WTC11 (cell line): ENCODE measurements at regions not wholly inside any gene's neighbourhood (a gene's known extent, or its start where the extent isn't known, plus 50 kb on each side); places are given as distances from the start of the nearest gene placed in this dataset.

Source experiments
- ATAC-seq: fragments of 200-7000 bp; cut with Tn5 transposase; 2 replicates; pipeline ENCODE4 v1.10.0; 2021; ENCODE audit warnings: mild to moderate bottlenecking, moderate library complexity
- CTCF ChIA-PET: fragments of 300-600 bp; sonication (Branson Sonifier 250); formaldehyde crosslinking; loops from one replicate; lab custom pipeline; 2021; ENCODE audit warnings: antibody characterized with exemption; lab: Charles Lee
- POLR2A ChIA-PET: fragments of 350-600 bp; sonication (Branson Sonifier 250); formaldehyde crosslinking; loops from one replicate; lab custom pipeline; 2021; ENCODE audit warnings: antibody characterized with exemption; lab: Charles Lee
- DNase-seq: peaks from one replicate; pipeline ENCODE4 v3.0.0; 2021; ENCODE audit warnings: low spot score
- H3K27ac Mint-ChIP-seq: 2 replicates; pipeline ENCODE4 v1.8.0; 2021; ENCODE audit warnings: mixed read lengths
- H3K27me3 Mint-ChIP-seq: 2 replicates; pipeline ENCODE4 v1.8.0; 2021; ENCODE audit warnings: low read depth, mild to moderate bottlenecking, moderate library complexity, mixed read lengths
- H3K36me3 Mint-ChIP-seq: 2 replicates; pipeline ENCODE4 v1.8.0; 2021; ENCODE audit warnings: mixed read lengths
- H3K4me1 Mint-ChIP-seq: 2 replicates; pipeline ENCODE4 v1.8.0; 2022; ENCODE audit warnings: mixed read lengths
- H3K4me3 Mint-ChIP-seq: 2 replicates; pipeline ENCODE4 v1.8.0; 2021; ENCODE audit warnings: mild to moderate bottlenecking, moderate library complexity, mixed read lengths
- H3K9me3 Mint-ChIP-seq: 2 replicates; pipeline ENCODE4 v1.8.0; 2021; ENCODE audit warnings: mixed read lengths
- ELF4 ChIP-seq: sonication (generic); formaldehyde crosslinking; IDR thresholded peaks from 2 replicates; pipeline ENCODE4 v1.8.1; 2022; ENCODE audit warnings: low read depth, mild to moderate bottlenecking, moderate library complexity, missing genetic modification reagents
- FOXJ3 ChIP-seq: sonication (generic); formaldehyde crosslinking; IDR thresholded peaks from 2 replicates; pipeline ENCODE4 v1.9.0; 2021; ENCODE audit warnings: missing genetic modification reagents, mild to moderate bottlenecking, borderline replicate concordance
- GRHL2 ChIP-seq: fragments of 250-450 bp; sonication (Bioruptor Pico); IDR thresholded peaks from 2 replicates; pipeline ENCODE4 v1.8.0; 2022; ENCODE audit warnings: mild to moderate bottlenecking, moderate library complexity; ENCODE audit not compliant: insufficient replicate concordance, severe bottlenecking
- IRF2 ChIP-seq: sonication (generic); formaldehyde crosslinking; IDR thresholded peaks from 2 replicates; pipeline ENCODE4 v1.8.0; 2022; ENCODE audit warnings: low read depth, missing genetic modification reagents, borderline replicate concordance
- JUN ChIP-seq: sonication (generic); formaldehyde crosslinking; IDR thresholded peaks from 2 replicates; pipeline ENCODE4 v1.8.0; 2023; ENCODE audit warnings: mild to moderate bottlenecking, missing genetic modification reagents
- NFE2L1 ChIP-seq: sonication (generic); formaldehyde crosslinking; IDR thresholded peaks from 2 replicates; pipeline ENCODE4 v1.8.1; 2023; ENCODE audit warnings: missing genetic modification reagents
- NR1H2 ChIP-seq: sonication (generic); formaldehyde crosslinking; IDR thresholded peaks from 2 replicates; pipeline ENCODE4 v1.9.0; 2021; ENCODE audit warnings: mild to moderate bottlenecking, moderate library complexity, missing genetic modification reagents
- PREB ChIP-seq: sonication (generic); formaldehyde crosslinking; IDR thresholded peaks from 2 replicates; pipeline ENCODE4 v1.8.1; 2022; ENCODE audit warnings: mild to moderate bottlenecking, missing genetic modification reagents, moderate library complexity, borderline replicate concordance
- RORB ChIP-seq: fragments of 250-450 bp; sonication (Bioruptor Pico); IDR thresholded peaks from 2 replicates; pipeline ENCODE4 v1.9.0; 2021; ENCODE audit warnings: mild to moderate bottlenecking
- SMAD3 ChIP-seq: sonication (generic); formaldehyde crosslinking; IDR thresholded peaks from 2 replicates; pipeline ENCODE4 v1.8.0; 2022; ENCODE audit warnings: missing genetic modification reagents, mild to moderate bottlenecking, borderline replicate concordance
- STAT6 ChIP-seq: sonication (generic); formaldehyde crosslinking; conservative IDR thresholded peaks from 2 replicates; pipeline ENCODE4 v1.8.1; 2023; ENCODE audit warnings: mild to moderate bottlenecking, low read depth, missing genetic modification reagents, moderate library complexity
- TP53 ChIP-seq: sonication (generic); formaldehyde crosslinking; IDR thresholded peaks from 2 replicates; pipeline ENCODE4 v1.8.1; 2023; ENCODE audit warnings: mild to moderate bottlenecking, missing genetic modification reagents
- USF2 ChIP-seq: sonication (generic); formaldehyde crosslinking; IDR thresholded peaks from 2 replicates; pipeline ENCODE4 v1.8.1; 2023; ENCODE audit warnings: mild to moderate bottlenecking, missing genetic modification reagents, moderate library complexity
- ZMAT4 ChIP-seq: fragments of 250-450 bp; sonication (Bioruptor Pico); IDR thresholded peaks from 2 replicates; pipeline ENCODE4 v1.9.0; 2021; ENCODE audit warnings: mild to moderate bottlenecking
- ZNF121 ChIP-seq: sonication (generic); formaldehyde crosslinking; IDR thresholded peaks from 2 replicates; pipeline ENCODE4 v1.8.0; 2023; ENCODE audit warnings: missing genetic modification reagents
- ZNF138 ChIP-seq: sonication (generic); formaldehyde crosslinking; conservative IDR thresholded peaks from 2 replicates; pipeline ENCODE4 v1.8.1; 2022; ENCODE audit warnings: mild to moderate bottlenecking, moderate library complexity, missing genetic modification reagents
- TF ChIP-seq, protein P1 (sequence below): fragments of 250-450 bp; sonication (Bioruptor Pico); IDR thresholded peaks from 2 replicates; pipeline ENCODE4 v1.9.0; 2021; ENCODE audit warnings: mild to moderate bottlenecking
- TF ChIP-seq, protein P2 (sequence below): fragments of 250-450 bp; sonication (Bioruptor Pico); conservative IDR thresholded peaks from 2 replicates; pipeline ENCODE4 v1.9.0; 2021; ENCODE audit warnings: mild to moderate bottlenecking
- TF ChIP-seq, protein P3 (sequence below): sonication (generic); formaldehyde crosslinking; conservative IDR thresholded peaks from 2 replicates; pipeline ENCODE4 v1.8.1; 2022; ENCODE audit warnings: mild to moderate bottlenecking, missing genetic modification reagents
- TF ChIP-seq, protein P4 (sequence below): fragments of 250-450 bp; sonication (Bioruptor Pico); IDR thresholded peaks from 2 replicates; pipeline ENCODE4 v2.1.2; 2022; ENCODE audit warnings: mild to moderate bottlenecking, moderate library complexity

DNA sequence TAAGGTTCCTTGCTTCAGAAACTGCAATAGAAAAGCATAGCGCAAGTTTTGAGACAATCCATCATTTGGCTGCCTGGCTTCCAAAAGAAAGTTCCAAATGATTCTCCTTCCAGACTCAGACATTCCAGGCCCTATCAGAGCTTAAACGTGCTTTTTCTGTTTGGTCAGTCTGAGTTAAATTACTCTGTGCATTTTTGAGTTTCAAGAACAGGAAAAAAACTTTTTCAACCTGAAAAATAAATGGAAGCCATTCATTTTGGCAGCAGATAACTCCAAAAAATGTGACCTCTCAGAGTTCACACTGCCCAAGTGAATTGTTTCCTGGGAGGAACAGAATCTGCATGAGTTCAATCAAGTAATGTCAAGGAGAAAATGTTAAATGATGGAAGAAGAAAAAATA, 354.2 kb downstream of the CXCL12 start:
- ChIA-PET POLR2A (no interaction called here), CTCF (interaction anchor here (0.6 to 1.8 kb wide), 5 partner anchors 12 to 360 kb away, joined by 3 to 14 read pairs (median 4); no protein-coding TSS in a partner anchor)
- Mint-ChIP-seq H3K4me1 (peaks cover 5% of the 10 kb centered on the region), H3K9me3 (no peaks in the 10 kb centered on the region; the same call in 1 of the 2 replicates), H3K27me3 (no peaks in the 10 kb centered on the region; the same call in 1 of the 2 replicates), H3K36me3 (no peaks in the 10 kb centered on the region), H3K27ac (no peak overlapping the region), H3K4me3 (no peak overlapping the region)
- TF ChIP-seq, protein P1, sequence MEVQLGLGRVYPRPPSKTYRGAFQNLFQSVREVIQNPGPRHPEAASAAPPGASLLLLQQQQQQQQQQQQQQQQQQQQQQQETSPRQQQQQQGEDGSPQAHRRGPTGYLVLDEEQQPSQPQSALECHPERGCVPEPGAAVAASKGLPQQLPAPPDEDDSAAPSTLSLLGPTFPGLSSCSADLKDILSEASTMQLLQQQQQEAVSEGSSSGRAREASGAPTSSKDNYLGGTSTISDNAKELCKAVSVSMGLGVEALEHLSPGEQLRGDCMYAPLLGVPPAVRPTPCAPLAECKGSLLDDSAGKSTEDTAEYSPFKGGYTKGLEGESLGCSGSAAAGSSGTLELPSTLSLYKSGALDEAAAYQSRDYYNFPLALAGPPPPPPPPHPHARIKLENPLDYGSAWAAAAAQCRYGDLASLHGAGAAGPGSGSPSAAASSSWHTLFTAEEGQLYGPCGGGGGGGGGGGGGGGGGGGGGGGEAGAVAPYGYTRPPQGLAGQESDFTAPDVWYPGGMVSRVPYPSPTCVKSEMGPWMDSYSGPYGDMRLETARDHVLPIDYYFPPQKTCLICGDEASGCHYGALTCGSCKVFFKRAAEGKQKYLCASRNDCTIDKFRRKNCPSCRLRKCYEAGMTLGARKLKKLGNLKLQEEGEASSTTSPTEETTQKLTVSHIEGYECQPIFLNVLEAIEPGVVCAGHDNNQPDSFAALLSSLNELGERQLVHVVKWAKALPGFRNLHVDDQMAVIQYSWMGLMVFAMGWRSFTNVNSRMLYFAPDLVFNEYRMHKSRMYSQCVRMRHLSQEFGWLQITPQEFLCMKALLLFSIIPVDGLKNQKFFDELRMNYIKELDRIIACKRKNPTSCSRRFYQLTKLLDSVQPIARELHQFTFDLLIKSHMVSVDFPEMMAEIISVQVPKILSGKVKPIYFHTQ (CRISPR knock-in tag) = no peak
- TF ChIP-seq TP53 (CRISPR knock-in tag) (no peak), ZNF121 (CRISPR knock-in tag) (no peak), IRF2 (CRISPR knock-in tag) (no peak), USF2 (CRISPR knock-in tag) (no peak), ZMAT4 (CRISPR knock-in tag) (no peak)
- ATAC-seq = no peak
- DNase-seq = no peak

- no peaks in the 10 kb centered on the region for H3K36me3 Mint-ChIP-seq
- peak; percentile 89 for ATAC-seq
- no peaks in the 10 kb centered on the region; the same call in 1 of the 2 replicates for H3K27me3 Mint-ChIP-seq
- ChIA-PET POLR2A (no interaction called here), CTCF (interaction anchor here (0.6 to 1.8 kb wide), 8 partner anchors 12 to 359 kb away, joined by 3 to 14 read pairs (median 4); no protein-coding TSS in a partner anchor)
- peaks cover 7% of the 10 kb centered on the region for H3K4me1 Mint-ChIP-seq
- DNase-seq = peak; percentile 43
- no peak overlapping the region for H3K4me3 Mint-ChIP-seq
- H3K27ac Mint-ChIP-seq = no peak overlapping the region
- H3K9me3 Mint-ChIP-seq = no peaks in the 10 kb centered on the region; the same call in 1 of the 2 replicates
- TF ChIP-seq NFE2L1 (CRISPR knock-in tag) (no peak), PREB (no peak), USF2 (CRISPR knock-in tag) (no peak), ZMAT4 (CRISPR knock-in tag) (no peak), RORB (no peak), ZNF138 (CRISPR knock-in tag) (no peak), GRHL2 (CRISPR knock-in tag) (no peak), ELF4 (CRISPR knock-in tag) (no peak), JUN (CRISPR knock-in tag) (no peak), ZNF121 (CRISPR knock-in tag) (no peak), NR1H2 (CRISPR knock-in tag) (no peak), STAT6 (CRISPR knock-in tag) (no peak), FOXJ3 (no peak), SMAD3 (CRISPR knock-in tag) (no peak)
- TF ChIP-seq, protein P2, sequence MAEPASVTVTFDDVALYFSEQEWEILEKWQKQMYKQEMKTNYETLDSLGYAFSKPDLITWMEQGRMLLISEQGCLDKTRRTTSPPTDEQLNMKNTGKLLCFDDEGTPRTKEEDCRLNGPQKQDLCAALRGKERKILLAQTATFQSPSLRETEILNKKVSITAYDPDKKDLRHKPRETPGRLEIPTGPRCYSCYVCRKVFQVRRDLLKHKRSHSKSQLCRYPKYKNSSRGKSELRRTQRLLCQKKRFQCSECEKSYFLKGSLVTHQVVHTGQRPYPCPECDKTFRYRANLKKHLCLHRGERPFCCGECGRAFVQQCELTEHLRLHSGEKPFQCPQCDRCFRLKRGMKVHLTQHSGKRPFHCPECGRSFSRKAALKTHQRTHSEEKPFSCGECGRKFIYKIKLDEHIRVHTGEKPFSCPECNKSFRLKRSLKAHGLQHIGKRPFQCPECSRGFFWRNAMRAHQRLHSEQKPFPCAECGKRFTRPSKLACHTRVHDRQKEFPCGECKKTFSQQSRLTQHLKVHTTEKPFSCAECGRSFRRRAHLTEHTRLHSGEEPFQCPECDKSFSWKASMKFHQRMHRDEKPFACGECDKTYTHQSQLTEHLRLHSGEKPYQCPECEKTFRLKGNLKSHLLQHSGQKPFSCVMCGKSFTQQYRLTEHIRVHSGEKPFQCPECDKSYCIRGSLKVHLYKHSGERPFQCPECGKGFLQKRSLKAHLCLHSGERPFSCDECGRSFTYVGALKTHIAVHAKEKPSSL = no peak
- TF ChIP-seq, protein P3, sequence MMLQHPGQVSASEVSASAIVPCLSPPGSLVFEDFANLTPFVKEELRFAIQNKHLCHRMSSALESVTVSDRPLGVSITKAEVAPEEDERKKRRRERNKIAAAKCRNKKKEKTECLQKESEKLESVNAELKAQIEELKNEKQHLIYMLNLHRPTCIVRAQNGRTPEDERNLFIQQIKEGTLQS = no peak
- TF ChIP-seq, protein P4, sequence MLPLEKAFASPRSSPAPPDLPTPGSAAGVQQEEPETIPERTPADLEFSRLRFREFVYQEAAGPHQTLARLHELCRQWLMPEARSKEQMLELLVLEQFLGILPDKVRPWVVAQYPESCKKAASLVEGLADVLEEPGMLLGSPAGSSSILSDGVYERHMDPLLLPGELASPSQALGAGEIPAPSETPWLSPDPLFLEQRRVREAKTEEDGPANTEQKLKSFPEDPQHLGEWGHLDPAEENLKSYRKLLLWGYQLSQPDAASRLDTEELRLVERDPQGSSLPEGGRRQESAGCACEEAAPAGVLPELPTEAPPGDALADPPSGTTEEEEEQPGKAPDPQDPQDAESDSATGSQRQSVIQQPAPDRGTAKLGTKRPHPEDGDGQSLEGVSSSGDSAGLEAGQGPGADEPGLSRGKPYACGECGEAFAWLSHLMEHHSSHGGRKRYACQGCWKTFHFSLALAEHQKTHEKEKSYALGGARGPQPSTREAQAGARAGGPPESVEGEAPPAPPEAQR (CRISPR knock-in tag) = no peak
These were observed 354.8 kb downstream of the CXCL12 start for GRCh38 chr10:44030132-44030531.
